ENCODE measurements at regions not wholly inside any gene's neighbourhood (a gene's known extent, or its start where the extent isn't known, plus 50 kb on each side); places are given as distances from the start of the nearest gene placed in this dataset.

GRCh38 chrX:96102997-96103396 is 581.6 kb upstream of the DIAPH2 start:
- no peak for TF ChIP-seq ZNF565 (CRISPR knock-in tag; conservative IDR thresholded peaks at IDR 0.05; ENCODE audit: low read depth)
- no peak for TF ChIP-seq PATZ1 (CRISPR knock-in tag; IDR thresholded peaks at IDR 0.05; ENCODE audit: borderline replicate concordance)
- TF ChIP-seq ZFP3 (CRISPR knock-in tag; IDR thresholded peaks at IDR 0.05), result no peak
- TF ChIP-seq TOX (CRISPR knock-in tag; IDR thresholded peaks at IDR 0.05; ENCODE audit: borderline replicate concordance), result no peak
- no peak for TF ChIP-seq CSRNP3 (CRISPR knock-in tag; IDR thresholded peaks at IDR 0.05)

All from SK-N-SH treated with all-trans-retinoic acid at 6 μM for 48 hours (cell line).